ENCODE measurements at regions not wholly inside any gene's neighbourhood (a gene's known extent, or its start where the extent isn't known, plus 50 kb on each side); places are given as distances from the start of the nearest gene placed in this dataset.

GRCh38 chr10:85510682-85511081 lies 855.9 kb downstream of the GRID1 start:
- no peak for DNase-seq (ENCODE audit: low spot score)
- TF ChIP-seq CTCF (IDR thresholded peaks at IDR 0.05; ENCODE audit: extremely low read depth, missing control alignments), result no peak

GRCh38 chr10:85513436-85513835 lies 853.2 kb downstream of the GRID1 start:
- DNase-seq (ENCODE audit: low spot score), result no peak
- TF ChIP-seq CTCF (IDR thresholded peaks at IDR 0.05; ENCODE audit: extremely low read depth, missing control alignments), result no peak

GRCh38 chr10:85515316-85515715 lies 851.3 kb downstream of the GRID1 start:
- no peak for DNase-seq (ENCODE audit: low spot score)
- TF ChIP-seq CTCF (IDR thresholded peaks at IDR 0.05; ENCODE audit: extremely low read depth, missing control alignments), result no peak

GRCh38 chr10:85524001-85524666 lies 842.5 kb downstream of the GRID1 start:
- TF ChIP-seq CTCF (IDR thresholded peaks at IDR 0.05; ENCODE audit: extremely low read depth, missing control alignments), result no peak

GRCh38 chr10:85527616-85528317 lies 838.8 kb downstream of the GRID1 start:
- TF ChIP-seq CTCF (IDR thresholded peaks at IDR 0.05; ENCODE audit: extremely low read depth, missing control alignments), result no peak
- no peak for DNase-seq (ENCODE audit: low spot score)

More at GRCh38 chr10:85524001-85524666, 842.5 kb downstream of the GRID1 start:
- no peak for DNase-seq (ENCODE audit: low spot score)

GRCh38 chr10:85528318-85528652 lies 838.3 kb downstream of the GRID1 start:
- no peak for TF ChIP-seq CTCF (IDR thresholded peaks at IDR 0.05; ENCODE audit: extremely low read depth, missing control alignments)
- DNase-seq (ENCODE audit: low spot score), result no peak

- no peak for DNase-seq (ENCODE audit: low spot score)
- TF ChIP-seq CTCF (IDR thresholded peaks at IDR 0.05; ENCODE audit: extremely low read depth, missing control alignments), result no peak
Observed at GRCh38 chr10:85531706-85532105, 834.9 kb downstream of the GRID1 start.

Data from GM20000 (cell line).